HG03558 (cell line): ENCODE measurements at regions not wholly inside any gene's neighbourhood (a gene's known extent, or its start where the extent isn't known, plus 50 kb on each side); places are given as distances from the start of the nearest gene placed in this dataset.
A peak's percentile ranks its signal among the peaks of the same experiment; 100 is the strongest.

ENCODE experiments used
- ATAC-seq: cut with Tn5 transposase; IDR thresholded peaks from one replicate; pipeline ENCODE4 v1.9.1; 2021; ENCODE audit warnings: moderate number of reproducible peaks; ENCODE audit not compliant: unreplicated experiment; ENCODE audit errors: extremely low read depth

- no peak for ATAC-seq
Observed at GRCh38 chr14:101062065-101062450, 158.5 kb upstream of the RTL1 start.

- ATAC-seq, result no peak
Observed at GRCh38 chr14:101062601-101063000, 159.1 kb upstream of the RTL1 start.

GRCh38 chr14:101063121-101063520 is 159.6 kb upstream of the RTL1 start:
- no peak for ATAC-seq

GRCh38 chr14:101064121-101064661 is 160.7 kb upstream of the RTL1 start:
- no peak for ATAC-seq

- no peak for ATAC-seq
Observed at GRCh38 chr14:101064718-101065117, 161.2 kb upstream of the RTL1 start.

- ATAC-seq, result no peak
Observed at GRCh38 chr14:101065246-101065645, 161.7 kb upstream of the RTL1 start.

- no peak for ATAC-seq
Observed at GRCh38 chr14:101065696-101066694, 162.5 kb upstream of the RTL1 start.

GRCh38 chr14:101066826-101067510 is 163.4 kb upstream of the RTL1 start:
- ATAC-seq, result no peak

GRCh38 chr14:101068313-101069227 is 165.0 kb upstream of the RTL1 start:
- no peak for ATAC-seq

GRCh38 chr14:101069228-101069549 is 165.7 kb upstream of the RTL1 start:
- ATAC-seq, result no peak

- no peak for ATAC-seq
Observed at GRCh38 chr14:101069666-101070362, 166.3 kb upstream of the RTL1 start.

- ATAC-seq, result no peak
Observed at GRCh38 chr14:101070540-101071492, 167.3 kb upstream of the RTL1 start.

GRCh38 chr14:101071493-101071906 is 168.0 kb upstream of the RTL1 start:
- ATAC-seq, result no peak

- ATAC-seq, result no peak
Observed at GRCh38 chr14:101072070-101072469, 168.5 kb upstream of the RTL1 start.

GRCh38 chr14:101072531-101072930 is 169.0 kb upstream of the RTL1 start:
- no peak for ATAC-seq

- ATAC-seq, result peak; percentile 79
Observed at GRCh38 chr14:101072945-101073597, 169.5 kb upstream of the RTL1 start.

GRCh38 chr14:101073598-101073965 is 170.1 kb upstream of the RTL1 start:
- ATAC-seq, result no peak
